ENCODE measurements at regions not wholly inside any gene's neighbourhood (a gene's known extent, or its start where the extent isn't known, plus 50 kb on each side); places are given as distances from the start of the nearest gene placed in this dataset.
A peak's percentile ranks its signal among the peaks of the same experiment; 100 is the strongest.

GRCh38 chr12:114751712-114752111 is 67.7 kb upstream of the TBX3 start (continued):
- TF ChIP-seq EZH2phosphoT487 (IDR thresholded peaks at IDR 0.05; ENCODE audit: borderline replicate concordance, low read depth) (no peak), RXRA (IDR thresholded peaks at IDR 0.05; ENCODE audit: borderline replicate concordance, low read depth) (no peak), RFX5 (IDR thresholded peaks at IDR 0.05; ENCODE audit: low read length) (no peak), RCOR1 (IDR thresholded peaks at IDR 0.05; ENCODE audit: low read length) (no peak), MEF2A (IDR thresholded peaks at IDR 0.05; ENCODE audit: borderline replicate concordance, low read depth) (no peak), SIN3A (IDR thresholded peaks at IDR 0.05; ENCODE audit: borderline replicate concordance, low read depth, low read length) (no peak), NRF1 (IDR thresholded peaks at IDR 0.05; ENCODE audit: low read depth, low read length) (no peak), GABPA (IDR thresholded peaks at IDR 0.05; ENCODE audit: low read depth) (no peak), GATA2 (CRISPR knock-in tag; IDR thresholded peaks at IDR 0.05) (no peak)
- TF ChIP-seq, protein P1, sequence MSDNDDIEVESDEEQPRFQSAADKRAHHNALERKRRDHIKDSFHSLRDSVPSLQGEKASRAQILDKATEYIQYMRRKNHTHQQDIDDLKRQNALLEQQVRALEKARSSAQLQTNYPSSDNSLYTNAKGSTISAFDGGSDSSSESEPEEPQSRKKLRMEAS (IDR thresholded peaks at IDR 0.05; ENCODE audit: low read depth): no peak

DNA sequence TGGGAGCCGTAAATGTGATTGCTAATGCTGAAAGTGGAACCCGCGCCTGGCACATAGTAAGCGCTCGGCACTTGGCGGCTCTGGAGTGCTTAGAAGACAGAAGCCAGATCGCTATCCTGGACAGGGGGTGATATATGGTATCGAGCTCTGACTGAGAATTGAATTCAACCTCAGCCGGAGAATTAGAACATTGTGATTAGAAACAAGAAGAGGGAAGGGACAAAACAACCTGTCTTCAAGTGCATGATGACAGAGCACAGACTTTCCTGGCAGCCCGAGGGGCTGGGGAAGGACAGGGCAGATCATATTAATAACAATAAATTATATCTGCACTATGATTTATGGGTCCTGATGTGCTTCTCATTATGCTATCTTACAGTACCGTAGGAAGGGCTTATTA is 66.9 kb upstream of the TBX3 start:
- no peak overlapping the region for H3K9ac ChIP-seq
- ChIA-PET POLR2A (no interaction called here), CTCF (interaction anchor here (1.2 to 1.7 kb wide), 2 partner anchors 66 to 704 kb away, joined by 3 to 7 read pairs; partner anchors contain the start of gene TBX3)
- H2AFZ ChIP-seq (ENCODE audit: low read depth): no peak overlapping the region
- H3K27me3 ChIP-seq (ENCODE audit: insufficient read depth): no peaks in the 10 kb centered on the region
- no peak overlapping the region for H3K4me2 ChIP-seq
- H3F3A ChIP-seq (replicated peaks; ENCODE audit: insufficient read depth): no peaks in the 10 kb centered on the region
- peaks cover 0 to 26% of the 10 kb centered on the region in 2 experiments; a peak in 2 of 4 replicates for H3K4me1 ChIP-seq (ENCODE audit: control insufficient read depth in 1 of 2, insufficient read depth in 2 of 2, low read depth in 1 of 2, low read length in 1 of 2)
- no peaks in the 10 kb centered on the region for H3K9me2 ChIP-seq
- DNase-seq: peak; percentile 68
- H3K27ac ChIP-seq (ENCODE audit: low read depth in 2 of 2, low read length in 1 of 2): no peak overlapping the region
- H3K36me3 ChIP-seq (replicated peaks in 1 of 2; ENCODE audit: control insufficient read depth in 1 of 2, insufficient read depth in 2 of 2, low read length in 1 of 2): no peaks in the 10 kb centered on the region
- no peaks in the 10 kb centered on the region for H3K79me2 ChIP-seq (ENCODE audit: insufficient read depth)
- H3K9me3 ChIP-seq: no peaks in the 10 kb centered on the region
- H4K20me1 ChIP-seq (ENCODE audit: insufficient read depth): no peaks in the 10 kb centered on the region
- WGBS (ENCODE audit: low lambda C conversion rate): 59% methylated on average over 11 of the region's 11 CpGs
- H3K4me3 ChIP-seq (ENCODE audit: low read depth in 2 of 2, low read length in 1 of 2): no peak overlapping the region
- no peak for TF ChIP-seq RFX5 (IDR thresholded peaks at IDR 0.05; ENCODE audit: low read length)
- TF ChIP-seq REST (IDR thresholded peaks at IDR 0.05; ENCODE audit: low read depth, low read length): no peak
- peak; percentile 45 for TF ChIP-seq GATA2 (CRISPR knock-in tag; IDR thresholded peaks at IDR 0.05)
- TF ChIP-seq TCF12 (IDR thresholded peaks at IDR 0.05): peak; percentile 15; the same call in 1 of the 2 replicates
- no peak for TF ChIP-seq FOXJ3 (CRISPR knock-in tag; IDR thresholded peaks at IDR 0.05)
- no peak for TF ChIP-seq ELF1 (IDR thresholded peaks at IDR 0.05)
- no peak for TF ChIP-seq NFIC (IDR thresholded peaks at IDR 0.05; ENCODE audit: borderline replicate concordance)
- peak; percentile 15 for TF ChIP-seq CHD2 (IDR thresholded peaks at IDR 0.05; ENCODE audit: low read length, partially characterized antibody)
- no peak for TF ChIP-seq PBX3 (IDR thresholded peaks at IDR 0.05)
- TF ChIP-seq TAF1 (IDR thresholded peaks at IDR 0.05; ENCODE audit: borderline replicate concordance, low read depth, low read length): no peak
- no peak for TF ChIP-seq RXRA (IDR thresholded peaks at IDR 0.05; ENCODE audit: borderline replicate concordance, low read depth)
- no peak for TF ChIP-seq IRF3 (IDR thresholded peaks at IDR 0.05; ENCODE audit: low read depth, low read length)
- TF ChIP-seq USF1 (IDR thresholded peaks at IDR 0.05; ENCODE audit: borderline replicate concordance, low read depth): no peak
- TF ChIP-seq, protein P1 (IDR thresholded peaks at IDR 0.05; ENCODE audit: low read depth): no peak
- TF ChIP-seq ZBTB33 (IDR thresholded peaks at IDR 0.05; ENCODE audit: borderline replicate concordance, low read depth): no peak
- TF ChIP-seq MEF2A (IDR thresholded peaks at IDR 0.05; ENCODE audit: borderline replicate concordance, low read depth): no peak
- TF ChIP-seq TEAD4 (IDR thresholded peaks at IDR 0.05; ENCODE audit: borderline replicate concordance, insufficient read depth): no peak

Data from SK-N-SH (cell line).